ENCODE measurements at regions not wholly inside any gene's neighbourhood (a gene's known extent, or its start where the extent isn't known, plus 50 kb on each side); places are given as distances from the start of the nearest gene placed in this dataset.

- WGBS (ENCODE audit: missing lambda C conversion rate), result 80% methylated on average over 10 of the region's 12 CpGs
- ATAC-seq, result no peak
- no peak for TF ChIP-seq EHF (CRISPR knock-in tag; IDR thresholded peaks at IDR 0.05)
- TF ChIP-seq HES2 (IDR thresholded peaks at IDR 0.05), result no peak
- TF ChIP-seq EP300 (IDR thresholded peaks at IDR 0.05), result no peak
- TF ChIP-seq MAZ (IDR thresholded peaks at IDR 0.05; ENCODE audit: borderline replicate concordance, low read depth, low read length), result no peak
- no peak for TF ChIP-seq MYC (IDR thresholded peaks at IDR 0.05; ENCODE audit: borderline replicate concordance, low read length)
- TF ChIP-seq GATA3 (IDR thresholded peaks at IDR 0.05; ENCODE audit: borderline replicate concordance), result no peak
- CTCF ChIA-PET, result interaction anchor here (1.9 kb wide), 1 partner anchor 12 kb away, joined by 3 read pairs; no protein-coding TSS in a partner anchor
- Histone ChIP-seq H3K27ac (no peak overlapping the region), H3K4me3 (no peak overlapping the region), H3K4me1 (no peaks in the 10 kb centered on the region), H3K4me2 (no peak overlapping the region), H3K9me3 (no peaks in the 10 kb centered on the region)
- POLR2A ChIA-PET, result no interaction called here
- FAIRE-seq, result no peak
- DNase-seq (ENCODE audit: low read depth in 1 of 2, low spot score in 1 of 2), result no peak
These were observed 125.6 kb upstream of the FAM20C start for GRCh38 chr7:66741-67140.

GRCh38 chr7:67661-68395 lies 124.5 kb upstream of the FAM20C start:
- no peak for ATAC-seq
- CTCF ChIA-PET, result interaction anchor here (1.9 kb wide), 1 partner anchor 13 kb away, joined by 3 read pairs; no protein-coding TSS in a partner anchor

More at GRCh38 chr7:67661-68395, 124.5 kb upstream of the FAM20C start:
- TF ChIP-seq RARB (CRISPR knock-in tag; IDR thresholded peaks at IDR 0.05) (no peak), HOXA7 (CRISPR knock-in tag; IDR thresholded peaks at IDR 0.05) (no peak), JUN (IDR thresholded peaks at IDR 0.05) (no peak), HMGXB4 (CRISPR knock-in tag; IDR thresholded peaks at IDR 0.05; ENCODE audit: borderline replicate concordance) (no peak), SREBF2 (IDR thresholded peaks at IDR 0.05) (no peak), RNF2 (IDR thresholded peaks at IDR 0.05; ENCODE audit: borderline replicate concordance, low read depth) (no peak), TFCP2L1 (CRISPR knock-in tag; IDR thresholded peaks at IDR 0.05) (no peak), HOXB5 (CRISPR knock-in tag; IDR thresholded peaks at IDR 0.05) (no peak), EP300 (IDR thresholded peaks at IDR 0.05) (no peak), PHF8 (IDR thresholded peaks at IDR 0.05; ENCODE audit: borderline replicate concordance, low read depth) (no peak), POLR2AphosphoS2 (conservative IDR thresholded peaks at IDR 0.05; ENCODE audit: low read length) (no peak), ZFP36 (IDR thresholded peaks at IDR 0.05; ENCODE audit: borderline replicate concordance, partially characterized antibody) (no peak), NPAS2 (CRISPR knock-in tag; IDR thresholded peaks at IDR 0.05; ENCODE audit: borderline replicate concordance) (no peak), ATOH8 (CRISPR knock-in tag; IDR thresholded peaks at IDR 0.05; ENCODE audit: low read depth) (no peak), REST (IDR thresholded peaks at IDR 0.05) (no peak), TP53 (CRISPR knock-in tag; IDR thresholded peaks at IDR 0.05) (no peak), ZC3H11A (IDR thresholded peaks at IDR 0.05) (no peak), CTCF (IDR thresholded peaks at IDR 0.05) (no peak), CEBPB (IDR thresholded peaks at IDR 0.05) (no peak)
- 85% methylated on average over 11 of the region's 11 CpGs for WGBS (ENCODE audit: missing lambda C conversion rate)
- DNase-seq (ENCODE audit: low read depth in 1 of 2, low spot score in 1 of 2) (no peak), FAIRE-seq (no peak)
- Histone ChIP-seq H3K9me3 (no peaks in the 10 kb centered on the region), H3K27ac (no peak overlapping the region), H3K4me2 (no peak overlapping the region), H3K4me1 (no peaks in the 10 kb centered on the region), H3K4me3 (no peak overlapping the region)
- POLR2A ChIA-PET, result no interaction called here
